H1 (cell line): ENCODE measurements at regions not wholly inside any gene's neighbourhood (a gene's known extent, or its start where the extent isn't known, plus 50 kb on each side); places are given as distances from the start of the nearest gene placed in this dataset.

Experiments used
- CTCF ChIA-PET: fragments of 300-600 bp; sonication (Branson Sonifier 250); formaldehyde crosslinking; loops from one replicate; lab custom pipeline; 2021; ENCODE audit not compliant: partially characterized antibody; lab: Charles Lee
- POLR2A ChIA-PET: fragments of 300-600 bp; sonication (Branson Sonifier 250); formaldehyde crosslinking; loops from one replicate; lab custom pipeline; 2021; ENCODE audit warnings: inconsistent platforms; ENCODE audit not compliant: partially characterized antibody; lab: Charles Lee
- DNase-seq, 2 experiments: peaks; one replicate each; pipeline versions ENCODE4 v3.0.0 to v3.0.0-alpha.2; 2010 to 2022; ENCODE audit warnings: low spot score in 2 of 2, low read depth in 1 of 2, mixed read lengths in 1 of 2
- FAIRE-seq: peaks from 2 replicates; lab custom pipeline; 2011; peaks lifted over from hg19 to GRCh38; lab: Jason Lieb, UNC
- H2AFZ ChIP-seq: 2 replicates; pipeline ENCODE4 v1.8.1; 2012; ENCODE audit warnings: low read length, inconsistent platforms
- H2AK5ac ChIP-seq: 2 replicates; pipeline ENCODE4 v1.6.1; 2013; ENCODE audit warnings: low read depth, low read length
- H2BK120ac ChIP-seq: replicated peaks from 2 replicates; pipeline ENCODE3; 2013; ENCODE audit warnings: low read depth, low read length, inconsistent platforms
- H2BK12ac ChIP-seq: 2 replicates; pipeline ENCODE4 v1.6.1; 2013; ENCODE audit warnings: low read depth, low read length
- H2BK15ac ChIP-seq: 2 replicates; pipeline ENCODE4 v1.6.1; 2013; ENCODE audit warnings: low read length
- H2BK20ac ChIP-seq: 2 replicates; pipeline ENCODE4 v1.6.1; 2013; ENCODE audit warnings: low read length
- H2BK5ac ChIP-seq: 2 replicates; pipeline ENCODE4 v1.6.1; 2013; ENCODE audit warnings: low read depth, low read length
- H3K14ac ChIP-seq: 2 replicates; pipeline ENCODE4 v1.6.1; 2013; ENCODE audit warnings: inconsistent platforms; ENCODE audit not compliant: insufficient read length
- H3K18ac ChIP-seq: 2 replicates; pipeline ENCODE4 v1.6.1; 2013; ENCODE audit warnings: low read length; ENCODE audit errors: extremely low read depth
- H3K23ac ChIP-seq: 2 replicates; pipeline ENCODE4 v1.6.1; 2013; ENCODE audit warnings: inconsistent platforms; ENCODE audit not compliant: insufficient read length
- H3K23me2 ChIP-seq: 2 replicates; pipeline ENCODE4 v1.6.1; 2013; ENCODE audit warnings: low read depth, low read length
- H3K27ac ChIP-seq: 2 replicates; pipeline ENCODE4 v1.6.1; 2011; ENCODE audit warnings: low read depth, low read length, inconsistent platforms
- H3K27me3 ChIP-seq, 4 experiments: replicated peaks in 1 of 4; 1 replicate in 1 of 4; 2 replicates in 3 of 4; pipeline versions ENCODE4 v1.6.1 to v1.8.1; 2011 to 2013; ENCODE audit warnings: low read length in 3 of 4, mild to moderate bottlenecking in 3 of 4, inconsistent platforms in 2 of 4, mixed read lengths in 2 of 4, moderate library complexity in 1 of 4; ENCODE audit not compliant: control insufficient read depth in 3 of 4, insufficient read depth in 3 of 4; ENCODE audit errors: extremely low read depth in 1 of 4
- H3K36me3 ChIP-seq, 4 experiments: 2 replicates each; pipeline versions ENCODE4 v1.6.1 to v1.8.1; 2011 to 2013; ENCODE audit warnings: mild to moderate bottlenecking in 4 of 4, low read length in 3 of 4, moderate library complexity in 2 of 4, control low read depth in 1 of 4, inconsistent platforms in 1 of 4; ENCODE audit not compliant: insufficient read depth in 4 of 4, control insufficient read depth in 2 of 4
- H3K4ac ChIP-seq: replicated peaks from 2 replicates; pipeline ENCODE3; 2013; ENCODE audit warnings: low read length, low read depth, mixed read lengths, inconsistent platforms; ENCODE audit not compliant: insufficient read length
- H3K4me1 ChIP-seq, 4 experiments: replicated peaks in 1 of 4; 1 replicate in 1 of 4; 2 replicates in 3 of 4; pipeline versions ENCODE4 v1.6.1 to v1.8.1; 2011 to 2013; ENCODE audit warnings: low read length in 3 of 4, inconsistent platforms in 2 of 4, mixed read lengths in 1 of 4; ENCODE audit not compliant: insufficient read depth in 4 of 4, control insufficient read depth in 3 of 4
- H3K4me2 ChIP-seq, 2 experiments: 2 replicates each; pipeline versions ENCODE4 v1.6.1 to v1.8.1; 2011 to 2013; ENCODE audit warnings: low read depth in 2 of 2, low read length in 2 of 2, control low read depth in 1 of 2, inconsistent platforms in 1 of 2, mild to moderate bottlenecking in 1 of 2; ENCODE audit not compliant: insufficient read depth in 1 of 2
- H3K4me3 ChIP-seq, 4 experiments: fragments of 200-600, 300-600 bp in 1 of 4; sonication (generic), shearing (Covaris generic), sonication (Bioruptor Twin) in 1 of 4; 2 replicates each; pipeline versions ENCODE4 v1.5.1 to v1.8.1; 2011 to 2016; ENCODE audit warnings: low read length in 4 of 4, low read depth in 3 of 4, control low read depth in 2 of 4, inconsistent platforms in 2 of 4, mild to moderate bottlenecking in 2 of 4, mixed read lengths in 1 of 4, moderate library complexity in 1 of 4; ENCODE audit not compliant: insufficient read depth in 2 of 4; ENCODE audit errors: extremely low read depth in 1 of 4
- H3K56ac ChIP-seq: replicated peaks from 2 replicates; pipeline ENCODE3; 2013; ENCODE audit warnings: low read depth, mild to moderate bottlenecking, mixed read lengths, low read length, inconsistent platforms; ENCODE audit not compliant: insufficient read length
- H3K79me1 ChIP-seq: 2 replicates; pipeline ENCODE4 v1.6.1; 2013; ENCODE audit warnings: low read depth, low read length, control low read depth
- H3K79me2 ChIP-seq, 2 experiments: 2 replicates each; pipeline versions ENCODE4 v1.6.1 to v1.8.1; 2012 to 2013; ENCODE audit warnings: low read length in 2 of 2, mild to moderate bottlenecking in 2 of 2, inconsistent platforms in 1 of 2; ENCODE audit not compliant: insufficient read depth in 2 of 2, control insufficient read depth in 1 of 2
- H3K9ac ChIP-seq, 4 experiments: replicated peaks in 1 of 4; 1 replicate in 1 of 4; 2 replicates in 3 of 4; pipeline versions ENCODE4 v1.6.1 to v1.8.1; 2011 to 2013; ENCODE audit warnings: low read depth in 3 of 4, low read length in 3 of 4, control low read depth in 2 of 4, mild to moderate bottlenecking in 2 of 4, moderate library complexity in 2 of 4, inconsistent platforms in 1 of 4; ENCODE audit errors: extremely low read depth in 1 of 4
- H3K9me3 ChIP-seq, 2 experiments: 2 replicates each; pipeline versions ENCODE4 v1.6.1 to v1.8.1; 2012 to 2013; ENCODE audit warnings: mild to moderate bottlenecking in 2 of 2, moderate library complexity in 2 of 2, control low read depth in 1 of 2, inconsistent platforms in 1 of 2, low read depth in 1 of 2, low read length in 1 of 2, mixed read lengths in 1 of 2; ENCODE audit not compliant: insufficient read depth in 2 of 2
- H4K20me1 ChIP-seq, 2 experiments: replicated peaks in 1 of 2; 2 replicates each; pipeline versions ENCODE3 to v1.8.1; 2011 to 2013; ENCODE audit warnings: inconsistent platforms in 2 of 2, low read length in 2 of 2, mild to moderate bottlenecking in 1 of 2; ENCODE audit not compliant: insufficient read depth in 2 of 2, control insufficient read depth in 1 of 2
- H4K5ac ChIP-seq: 2 replicates; pipeline ENCODE4 v1.6.1; 2013; ENCODE audit warnings: low read length, low read depth, mixed read lengths, inconsistent platforms; ENCODE audit not compliant: insufficient read length
- H4K8ac ChIP-seq: 2 replicates; pipeline ENCODE4 v1.8.0; 2013; ENCODE audit warnings: mild to moderate bottlenecking, moderate library complexity, low read length, inconsistent platforms; ENCODE audit not compliant: insufficient read depth; ENCODE audit errors: extremely low read depth
- H4K91ac ChIP-seq: replicated peaks from 2 replicates; pipeline ENCODE3; 2013; ENCODE audit warnings: low read length, mixed read lengths, inconsistent platforms; ENCODE audit not compliant: insufficient read length
- GABPA ChIP-seq: IDR thresholded peaks from 2 replicates; pipeline ENCODE4 v1.6.1; 2011; ENCODE audit warnings: mild to moderate bottlenecking, low read length, moderate library complexity, borderline replicate concordance; ENCODE audit not compliant: insufficient read depth
- WGBS, 2 experiments: shearing (Covaris generic) in 1 of 2; methylation state at CpG; one replicate each; pipeline versions ENCODE4 v1.1.6 to v1.1.7; 2013 to 2015; ENCODE audit warnings: low lambda C conversion rate in 2 of 2, mixed read lengths in 2 of 2, inconsistent platforms in 1 of 2, low coverage in 1 of 2, missing lambda C conversion rate in 1 of 2; ENCODE audit not compliant: insufficient replicate concordance in 2 of 2, insufficient coverage in 1 of 2, insufficient read length in 1 of 2; ENCODE audit errors: extremely low coverage in 1 of 2, missing lambda C conversion rate in 1 of 2; 5-methylcytosine and 5-hydroxymethylcytosine counted together

- Histone ChIP-seq H2BK120ac (no peak overlapping the region), H3K4me2 (no peak overlapping the region), H2AK5ac (no peak overlapping the region), H3K9me3 (no peaks in the 10 kb centered on the region), H3K23me2 (no peaks in the 10 kb centered on the region), H3K4ac (no peak overlapping the region), H4K20me1 (no peaks in the 10 kb centered on the region), H3K56ac (no peak overlapping the region), H3K27me3 (no peaks in the 10 kb centered on the region; a peak in 1 of 7 replicates), H2BK15ac (no peak overlapping the region), H4K8ac (no peak overlapping the region), H3K23ac (no peak overlapping the region), H3K4me1 (no peaks in the 10 kb centered on the region), H2AFZ (no peak overlapping the region), H3K18ac (no peak overlapping the region), H3K9ac (no peak overlapping the region), H3K4me3 (no peak overlapping the region), H3K27ac (no peak overlapping the region), H4K5ac (no peak overlapping the region), H3K36me3 (no peaks in the 10 kb centered on the region), H4K91ac (no peak overlapping the region), H2BK20ac (no peak overlapping the region), H2BK12ac (no peak overlapping the region; the same call in 1 of the 2 replicates), H3K14ac (no peak overlapping the region), H3K79me1 (no peaks in the 10 kb centered on the region), H3K79me2 (no peaks in the 10 kb centered on the region), H2BK5ac (no peak overlapping the region)
- FAIRE-seq (no peak), DNase-seq (no peak)
- WGBS, 2 experiments = 87% methylated on average over 4 of the region's 4 CpGs; no CpG with 5 or more reads in 1 of the 2 experiments
- no peak for TF ChIP-seq GABPA
- CTCF ChIA-PET = no interaction called here
- POLR2A ChIA-PET = no interaction called here
Observed at GRCh38 chr20:20788308-20788707, 75.9 kb upstream of the RALGAPA2 start.
